Tibial nerve (tissue), 4 donors: ENCODE measurements at regions not wholly inside any gene's neighbourhood (a gene's known extent, or its start where the extent isn't known, plus 50 kb on each side); places are given as distances from the start of the nearest gene placed in this dataset.

Source experiments
- DNase-seq, 2 donors: peaks; one replicate each; pipeline ENCODE4 v3.0.0-alpha.2; 2019; ENCODE audit warnings: low spot score in 2 of 2
- H3K27ac ChIP-seq, 4 donors: fragments of 200-600 bp; sonication (generic) in 3 of 4; one replicate each; pipeline ENCODE4 v1.5.1; 2017 to 2019; ENCODE audit warnings: mild to moderate bottlenecking in 1 of 4
- H3K27me3 ChIP-seq, 2 donors: fragments of 200-600 bp; sonication (generic) in 1 of 2; one replicate each; pipeline versions ENCODE4 v1.5.1 to v1.6.0; 2017 to 2019
- H3K36me3 ChIP-seq, 3 donors: fragments of 200-600 bp; sonication (generic); one replicate each; pipeline ENCODE4 v1.5.1; 2018 to 2019
- H3K4me1 ChIP-seq, 4 donors: fragments of 200-600 bp; sonication (generic) in 3 of 4; one replicate each; pipeline ENCODE4 v1.5.1; 2017 to 2019
- H3K4me3 ChIP-seq, 4 donors: fragments of 200-600 bp; sonication (generic) in 3 of 4; one replicate each; pipeline ENCODE4 v1.5.1; 2017 to 2019; ENCODE audit warnings: mild to moderate bottlenecking in 1 of 4, moderate library complexity in 1 of 4
- H3K9me3 ChIP-seq, 4 donors: fragments of 200-600 bp; sonication (generic) in 3 of 4; one replicate each; pipeline ENCODE4 v1.5.1; 2017 to 2019
- EP300 ChIP-seq, 2 donors: sonication (generic); formaldehyde crosslinking; IDR thresholded peaks; one replicate each; pipeline ENCODE4 v1.6.1; 2017; ENCODE audit warnings: antibody characterized with exemption in 2 of 2, mild to moderate bottlenecking in 1 of 2
- POLR2A ChIP-seq, 2 donors: fragments of 450-650 bp; IDR thresholded peaks; one replicate each; pipeline ENCODE4 v1.6.1; 2017; ENCODE audit warnings: antibody characterized with exemption in 2 of 2, mild to moderate bottlenecking in 2 of 2, moderate library complexity in 2 of 2
- WGBS, 2 donors: methylation state at CpG; one replicate each; pipeline ENCODE4 v1.1.5; 2018; 5-methylcytosine and 5-hydroxymethylcytosine counted together
- TF ChIP-seq, protein P1 (sequence below), 5 experiments: fragments of 200-600 bp in 3 of 5; fragments of 450-650 bp in 2 of 5; sonication (generic) in 3 of 5; IDR thresholded peaks; one replicate each; pipeline ENCODE4 v1.5.1; 2016 to 2019; ENCODE audit warnings: antibody characterized with exemption in 5 of 5, mild to moderate bottlenecking in 3 of 5, moderate library complexity in 2 of 5

DNA sequence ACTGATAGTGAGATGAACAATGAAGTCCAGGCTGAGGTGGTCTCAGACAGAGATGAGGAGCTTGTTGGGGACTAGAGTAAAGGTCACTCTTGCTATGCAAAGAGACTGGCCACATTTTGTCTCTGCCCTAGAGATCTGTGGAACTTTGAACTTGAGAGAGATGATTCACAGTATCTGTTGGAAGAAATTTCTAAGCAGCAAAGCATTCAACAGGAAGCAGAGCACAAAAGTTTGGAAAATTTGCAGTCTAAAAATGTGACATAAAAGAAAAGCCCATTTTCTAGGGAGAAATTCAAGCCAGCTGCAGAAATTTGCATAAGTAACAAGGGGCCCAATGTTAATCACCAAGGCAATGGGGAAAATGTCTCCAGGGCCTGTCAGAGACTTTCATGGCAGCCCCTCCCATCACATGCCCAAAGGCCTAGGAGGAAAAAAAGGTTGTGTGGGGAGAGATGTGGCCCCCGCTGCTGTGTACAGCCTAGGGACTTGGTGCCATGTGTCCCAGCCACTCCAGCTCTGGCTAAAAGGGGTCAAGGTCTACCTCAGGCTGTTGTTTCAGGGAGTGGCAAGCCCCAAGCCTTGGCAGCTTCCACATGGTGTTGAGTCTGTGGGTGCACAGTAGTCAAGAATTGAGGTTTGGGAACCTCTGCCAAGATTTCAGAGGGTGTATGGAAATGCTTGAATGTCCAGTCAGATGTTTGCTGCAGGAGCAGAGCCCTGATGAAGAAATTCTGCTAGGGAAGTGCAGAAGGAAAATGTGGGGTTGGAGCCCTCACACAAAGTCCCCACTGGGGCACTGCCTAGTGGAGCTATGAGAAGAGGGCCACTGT is 262.8 kb downstream of the DKK2 start:
- Histone ChIP-seq H3K4me3 (no peak overlapping the region), H3K36me3 (no peaks in the 10 kb centered on the region), H3K27ac (no peak overlapping the region), H3K27me3 (no peaks in the 10 kb centered on the region), H3K4me1 (no peaks in the 10 kb centered on the region), H3K9me3 (peaks cover 0 to 13% (median 0%) of the 10 kb centered on the region in 4 donors)
- WGBS, 2 donors = 86 to 88% methylated on average over 1 of the region's 1 CpG
- no peak for DNase-seq
- TF ChIP-seq, protein P1, sequence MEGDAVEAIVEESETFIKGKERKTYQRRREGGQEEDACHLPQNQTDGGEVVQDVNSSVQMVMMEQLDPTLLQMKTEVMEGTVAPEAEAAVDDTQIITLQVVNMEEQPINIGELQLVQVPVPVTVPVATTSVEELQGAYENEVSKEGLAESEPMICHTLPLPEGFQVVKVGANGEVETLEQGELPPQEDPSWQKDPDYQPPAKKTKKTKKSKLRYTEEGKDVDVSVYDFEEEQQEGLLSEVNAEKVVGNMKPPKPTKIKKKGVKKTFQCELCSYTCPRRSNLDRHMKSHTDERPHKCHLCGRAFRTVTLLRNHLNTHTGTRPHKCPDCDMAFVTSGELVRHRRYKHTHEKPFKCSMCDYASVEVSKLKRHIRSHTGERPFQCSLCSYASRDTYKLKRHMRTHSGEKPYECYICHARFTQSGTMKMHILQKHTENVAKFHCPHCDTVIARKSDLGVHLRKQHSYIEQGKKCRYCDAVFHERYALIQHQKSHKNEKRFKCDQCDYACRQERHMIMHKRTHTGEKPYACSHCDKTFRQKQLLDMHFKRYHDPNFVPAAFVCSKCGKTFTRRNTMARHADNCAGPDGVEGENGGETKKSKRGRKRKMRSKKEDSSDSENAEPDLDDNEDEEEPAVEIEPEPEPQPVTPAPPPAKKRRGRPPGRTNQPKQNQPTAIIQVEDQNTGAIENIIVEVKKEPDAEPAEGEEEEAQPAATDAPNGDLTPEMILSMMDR (IDR thresholded peaks at IDR 0.05) = no peak
- TF ChIP-seq POLR2A (IDR thresholded peaks at IDR 0.05) (no peak), EP300 (IDR thresholded peaks at IDR 0.05) (no peak)

DNA sequence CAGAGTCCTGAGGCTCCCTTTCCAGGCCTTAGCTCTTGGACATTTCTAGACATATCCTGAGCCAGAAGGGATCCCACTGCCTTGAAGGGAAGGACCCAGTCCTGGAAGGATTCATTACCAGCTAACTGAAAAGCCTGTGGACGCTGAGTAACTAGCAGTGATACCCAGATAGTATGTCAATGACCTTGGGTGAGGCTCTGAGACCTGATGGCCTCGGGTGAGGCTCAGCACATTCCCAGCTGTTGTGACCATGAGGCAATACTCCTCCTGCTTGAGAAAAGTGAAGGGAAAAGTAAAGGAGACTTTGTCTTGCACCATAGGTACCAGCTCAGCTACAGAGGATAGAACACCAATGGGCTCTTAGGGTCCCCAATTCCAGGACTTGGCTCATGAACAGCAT is 268.1 kb downstream of the DKK2 start:
- TF ChIP-seq POLR2A (IDR thresholded peaks at IDR 0.05) = no peak
- no peak for TF ChIP-seq EP300 (IDR thresholded peaks at IDR 0.05)
- TF ChIP-seq, protein P1 (IDR thresholded peaks at IDR 0.05) = no peak
- Histone ChIP-seq H3K9me3 (peaks cover 0 to 13% (median 0%) of the 10 kb centered on the region in 4 donors), H3K36me3 (no peaks in the 10 kb centered on the region), H3K27ac (no peak overlapping the region), H3K27me3 (no peaks in the 10 kb centered on the region), H3K4me1 (no peaks in the 10 kb centered on the region), H3K4me3 (no peak overlapping the region)
- DNase-seq = no peak
- 79 to 92% methylated on average over 2 of the region's 2 CpGs for WGBS, 2 donors

DNA sequence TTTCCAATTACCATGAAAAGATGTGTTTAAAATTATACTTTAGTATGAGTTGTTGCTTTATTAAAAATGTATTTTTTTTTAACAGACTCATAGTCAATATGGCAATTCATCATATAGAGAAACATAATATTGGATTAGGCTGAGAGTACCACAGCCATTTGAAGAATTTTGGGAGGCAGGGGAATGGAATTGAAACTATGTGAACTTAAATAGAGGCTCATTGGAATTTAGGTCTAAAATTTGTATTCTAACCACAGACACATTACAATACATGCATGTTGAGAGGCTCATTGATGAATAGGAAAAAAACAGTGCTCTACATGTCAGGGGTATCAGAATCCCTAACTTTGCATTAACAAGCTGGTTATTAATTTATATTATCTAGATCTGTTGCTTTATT is 269.6 kb downstream of the DKK2 start:
- H3K36me3 ChIP-seq = no peaks in the 10 kb centered on the region
- no peak overlapping the region for H3K4me3 ChIP-seq
- peaks cover 0 to 13% (median 0%) of the 10 kb centered on the region in 4 donors for H3K9me3 ChIP-seq
- H3K27ac ChIP-seq = no peak overlapping the region
- H3K4me1 ChIP-seq = no peaks in the 10 kb centered on the region
- H3K27me3 ChIP-seq = no peaks in the 10 kb centered on the region
- TF ChIP-seq EP300 (IDR thresholded peaks at IDR 0.05) = no peak
- TF ChIP-seq, protein P1 (IDR thresholded peaks at IDR 0.05) = no peak
- no peak for TF ChIP-seq POLR2A (IDR thresholded peaks at IDR 0.05)
- DNase-seq = no peak

DNA sequence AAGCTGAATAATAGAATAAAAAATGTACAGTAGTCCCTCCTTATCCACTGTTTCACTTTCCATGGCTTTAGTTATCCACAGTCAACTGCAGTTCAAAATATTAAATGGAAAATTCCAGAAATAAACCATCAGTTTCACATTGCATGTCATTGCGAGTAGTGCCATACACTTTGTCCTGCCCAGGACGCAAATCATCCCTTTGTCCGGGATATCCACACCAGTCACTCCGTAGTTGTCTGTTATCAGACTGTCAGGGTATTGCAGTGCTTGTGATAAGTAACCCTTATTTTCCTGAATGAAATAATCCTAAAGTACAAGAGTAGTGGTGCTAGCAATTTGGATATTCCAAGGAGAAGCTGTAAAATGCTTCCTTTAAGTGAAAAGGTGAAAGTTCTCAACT is 271.3 kb downstream of the DKK2 start:
- DNase-seq = no peak
- Histone ChIP-seq H3K9me3 (peaks cover 0 to 12% (median 0%) of the 10 kb centered on the region in 4 donors), H3K4me1 (no peaks in the 10 kb centered on the region), H3K27ac (no peak overlapping the region), H3K27me3 (no peaks in the 10 kb centered on the region), H3K36me3 (no peaks in the 10 kb centered on the region), H3K4me3 (no peak overlapping the region)
- TF ChIP-seq EP300 (IDR thresholded peaks at IDR 0.05) (no peak), POLR2A (IDR thresholded peaks at IDR 0.05) (no peak)
- TF ChIP-seq, protein P1 (IDR thresholded peaks at IDR 0.05) = no peak
- WGBS, 2 donors = 84 to 93% methylated on average over 4 of the region's 4 CpGs

DNA sequence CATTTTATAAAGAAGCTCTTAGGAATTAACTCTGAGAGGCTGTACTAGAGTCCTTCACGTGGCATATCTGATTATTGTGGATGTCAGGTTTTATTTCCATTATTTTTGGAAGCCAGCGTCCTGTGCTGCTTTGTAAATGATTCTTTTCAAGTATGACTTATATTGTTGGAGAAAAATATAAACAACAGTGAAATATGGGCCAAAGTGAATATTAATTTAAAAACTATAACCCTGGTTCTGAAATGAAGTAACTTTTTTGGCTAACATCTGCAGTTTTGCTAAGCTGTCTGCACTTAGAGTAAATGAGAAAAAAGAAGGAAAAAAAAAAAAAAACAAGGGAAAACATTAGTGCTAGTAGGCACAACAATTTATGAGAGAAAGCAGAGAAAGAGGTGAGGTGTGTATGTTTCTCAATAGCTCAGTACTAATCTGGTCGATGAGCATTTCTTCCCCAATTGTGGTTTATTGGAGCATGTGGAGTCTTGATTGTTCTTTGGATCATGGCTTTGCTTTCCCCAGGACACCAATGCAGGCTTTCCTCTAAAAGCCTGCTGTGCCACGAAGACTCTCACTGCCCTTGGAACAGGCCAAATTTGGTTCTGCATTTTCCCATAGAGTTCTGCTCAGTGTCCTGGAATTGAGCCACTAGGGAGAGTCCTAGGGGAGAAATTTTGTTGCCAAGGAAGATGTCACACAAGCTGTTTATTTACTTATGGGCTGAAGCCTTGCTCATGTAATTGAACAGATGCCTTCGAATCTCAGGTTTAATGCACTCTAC is 273.3 kb downstream of the DKK2 start:
- no peaks in the 10 kb centered on the region for H3K36me3 ChIP-seq
- 37 to 42% methylated on average over 5 of the region's 5 CpGs for WGBS, 2 donors
- no peak for DNase-seq
- H3K27ac ChIP-seq = no peak overlapping the region
- no peak overlapping the region for H3K4me3 ChIP-seq
- TF ChIP-seq EP300 (IDR thresholded peaks at IDR 0.05) = no peak
- TF ChIP-seq, protein P1 (IDR thresholded peaks at IDR 0.05) = no peak
- TF ChIP-seq POLR2A (IDR thresholded peaks at IDR 0.05) = no peak
- H3K4me1 ChIP-seq = no peaks in the 10 kb centered on the region
- no peaks in the 10 kb centered on the region for H3K9me3 ChIP-seq
- H3K27me3 ChIP-seq = no peaks in the 10 kb centered on the region
